GM12874 (cell line): ENCODE measurements at regions not wholly inside any gene's neighbourhood (a gene's known extent, or its start where the extent isn't known, plus 50 kb on each side); places are given as distances from the start of the nearest gene placed in this dataset.

Experiments used
- TF ChIP-seq, protein P1 (sequence below): IDR thresholded peaks from 2 replicates; pipeline ENCODE4 v1.5.1; 2011; ENCODE audit warnings: low read depth, mild to moderate bottlenecking, control low read depth, low read length, moderate library complexity; ENCODE audit not compliant: insufficient read depth

DNA sequence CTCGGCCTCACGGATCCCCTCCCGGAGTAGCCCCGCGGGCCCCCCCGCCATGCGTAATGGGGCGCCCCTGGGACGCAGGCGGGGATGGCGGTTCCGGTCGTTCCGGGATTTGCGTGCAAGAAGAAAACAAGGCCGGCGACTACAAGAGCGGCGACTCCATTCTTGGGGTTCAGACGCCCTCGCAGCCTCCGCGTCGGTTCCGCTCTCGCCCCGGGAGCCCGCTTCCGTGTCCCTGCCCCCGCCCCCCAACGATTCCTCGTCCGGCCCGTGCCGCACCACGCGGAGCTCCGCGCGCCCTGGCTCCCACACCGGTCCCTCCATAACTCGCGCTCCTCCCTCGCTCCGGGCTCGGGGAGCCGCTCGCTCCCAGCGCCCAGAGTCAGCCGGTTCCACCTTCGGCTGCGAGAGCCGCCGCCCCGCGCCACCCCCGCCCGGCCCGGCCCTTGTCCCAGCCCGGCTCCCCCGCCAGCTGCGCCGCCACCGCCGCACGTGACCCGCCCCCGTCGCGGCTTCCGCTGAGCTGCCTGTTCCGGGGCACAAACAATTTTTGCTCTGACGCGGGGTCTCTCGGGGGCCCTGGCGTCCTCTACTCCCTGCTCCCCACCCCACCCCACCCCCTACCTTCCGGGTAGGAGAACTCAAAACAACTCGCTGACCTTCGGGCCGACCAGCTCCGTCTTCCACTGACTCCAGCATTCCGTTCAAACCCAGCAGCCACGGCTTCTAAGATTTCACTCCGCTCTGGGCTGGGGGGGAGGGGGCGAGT lies 78.8 kb upstream of the BCOR start:
- TF ChIP-seq, protein P1, sequence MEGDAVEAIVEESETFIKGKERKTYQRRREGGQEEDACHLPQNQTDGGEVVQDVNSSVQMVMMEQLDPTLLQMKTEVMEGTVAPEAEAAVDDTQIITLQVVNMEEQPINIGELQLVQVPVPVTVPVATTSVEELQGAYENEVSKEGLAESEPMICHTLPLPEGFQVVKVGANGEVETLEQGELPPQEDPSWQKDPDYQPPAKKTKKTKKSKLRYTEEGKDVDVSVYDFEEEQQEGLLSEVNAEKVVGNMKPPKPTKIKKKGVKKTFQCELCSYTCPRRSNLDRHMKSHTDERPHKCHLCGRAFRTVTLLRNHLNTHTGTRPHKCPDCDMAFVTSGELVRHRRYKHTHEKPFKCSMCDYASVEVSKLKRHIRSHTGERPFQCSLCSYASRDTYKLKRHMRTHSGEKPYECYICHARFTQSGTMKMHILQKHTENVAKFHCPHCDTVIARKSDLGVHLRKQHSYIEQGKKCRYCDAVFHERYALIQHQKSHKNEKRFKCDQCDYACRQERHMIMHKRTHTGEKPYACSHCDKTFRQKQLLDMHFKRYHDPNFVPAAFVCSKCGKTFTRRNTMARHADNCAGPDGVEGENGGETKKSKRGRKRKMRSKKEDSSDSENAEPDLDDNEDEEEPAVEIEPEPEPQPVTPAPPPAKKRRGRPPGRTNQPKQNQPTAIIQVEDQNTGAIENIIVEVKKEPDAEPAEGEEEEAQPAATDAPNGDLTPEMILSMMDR, result no peak

- TF ChIP-seq, protein P1, result no peak
Observed at GRCh38 chrX:40175511-40176350, 78.0 kb upstream of the BCOR start.

DNA sequence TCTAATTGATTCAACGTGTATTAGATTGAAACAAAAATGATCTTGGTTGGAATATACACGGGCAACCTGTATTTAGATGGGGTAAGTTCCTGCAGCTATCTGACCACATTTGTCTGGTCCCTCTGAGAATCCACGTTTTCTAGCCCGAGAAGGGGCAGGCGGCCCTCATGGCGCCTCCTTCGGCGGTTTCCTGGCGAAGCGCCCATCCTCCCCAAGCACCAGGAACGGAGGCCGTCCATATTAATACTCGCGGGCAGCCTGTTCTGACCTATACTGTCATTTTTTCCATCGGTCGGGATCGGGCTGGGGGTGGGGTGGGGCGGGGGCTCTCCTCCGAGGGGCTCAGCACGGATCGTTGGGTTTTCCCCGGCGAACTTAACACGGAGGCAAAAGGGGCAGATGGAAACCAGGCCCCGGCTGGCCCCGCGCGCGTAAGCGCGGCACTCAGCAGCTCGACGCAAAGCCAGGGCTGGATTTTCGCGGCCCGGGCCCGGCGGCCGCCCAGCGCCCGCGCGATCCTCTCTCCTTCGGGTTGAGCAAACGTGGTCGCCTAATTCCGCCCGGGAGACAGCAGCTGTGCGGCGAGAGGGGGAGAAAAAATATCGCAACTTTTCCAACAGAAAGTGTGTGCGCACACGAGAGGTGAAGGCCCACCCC lies 77.2 kb upstream of the BCOR start:
- TF ChIP-seq, protein P1, result no peak

DNA sequence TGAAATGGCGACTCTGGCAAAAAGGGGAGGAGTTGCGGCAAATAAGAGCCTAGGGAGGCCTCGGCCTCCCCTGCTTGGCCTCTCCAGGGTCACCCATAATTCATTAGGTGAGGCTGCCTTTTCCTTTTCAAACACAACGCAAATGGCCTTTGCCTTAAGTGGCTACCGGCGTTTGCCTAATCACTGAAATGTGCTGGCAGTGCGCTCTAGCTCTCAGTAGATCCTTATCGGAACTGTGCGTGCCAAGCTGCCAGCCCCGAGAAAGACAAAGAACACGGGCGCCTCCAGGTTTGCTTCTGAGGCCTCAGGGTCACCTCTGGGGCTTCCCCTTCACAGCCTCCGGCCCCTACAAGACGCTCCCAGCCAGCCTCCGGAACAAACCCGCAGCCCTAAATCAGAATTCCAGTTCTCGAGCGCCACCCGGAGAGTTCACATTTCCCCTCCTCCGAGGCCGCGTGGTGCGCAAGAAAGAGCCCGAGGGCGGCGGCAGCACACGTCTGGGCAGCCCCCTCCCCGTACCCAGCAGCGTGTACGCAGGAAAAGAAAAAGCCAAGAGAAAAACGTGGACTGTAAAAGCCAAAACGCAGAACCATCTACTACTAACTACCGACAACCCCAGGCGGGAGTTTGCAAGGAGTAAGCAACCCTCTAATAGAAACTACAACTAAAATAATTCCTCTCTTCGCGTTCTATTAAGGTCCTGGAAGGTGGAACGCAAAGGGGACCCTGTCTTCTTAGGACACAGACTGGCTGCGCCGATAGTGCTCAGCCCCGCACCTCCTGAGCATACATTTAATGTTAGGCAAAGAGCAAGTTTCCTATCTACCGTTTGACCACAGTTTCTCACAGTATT lies 76.5 kb upstream of the BCOR start:
- TF ChIP-seq, protein P1, result no peak

DNA sequence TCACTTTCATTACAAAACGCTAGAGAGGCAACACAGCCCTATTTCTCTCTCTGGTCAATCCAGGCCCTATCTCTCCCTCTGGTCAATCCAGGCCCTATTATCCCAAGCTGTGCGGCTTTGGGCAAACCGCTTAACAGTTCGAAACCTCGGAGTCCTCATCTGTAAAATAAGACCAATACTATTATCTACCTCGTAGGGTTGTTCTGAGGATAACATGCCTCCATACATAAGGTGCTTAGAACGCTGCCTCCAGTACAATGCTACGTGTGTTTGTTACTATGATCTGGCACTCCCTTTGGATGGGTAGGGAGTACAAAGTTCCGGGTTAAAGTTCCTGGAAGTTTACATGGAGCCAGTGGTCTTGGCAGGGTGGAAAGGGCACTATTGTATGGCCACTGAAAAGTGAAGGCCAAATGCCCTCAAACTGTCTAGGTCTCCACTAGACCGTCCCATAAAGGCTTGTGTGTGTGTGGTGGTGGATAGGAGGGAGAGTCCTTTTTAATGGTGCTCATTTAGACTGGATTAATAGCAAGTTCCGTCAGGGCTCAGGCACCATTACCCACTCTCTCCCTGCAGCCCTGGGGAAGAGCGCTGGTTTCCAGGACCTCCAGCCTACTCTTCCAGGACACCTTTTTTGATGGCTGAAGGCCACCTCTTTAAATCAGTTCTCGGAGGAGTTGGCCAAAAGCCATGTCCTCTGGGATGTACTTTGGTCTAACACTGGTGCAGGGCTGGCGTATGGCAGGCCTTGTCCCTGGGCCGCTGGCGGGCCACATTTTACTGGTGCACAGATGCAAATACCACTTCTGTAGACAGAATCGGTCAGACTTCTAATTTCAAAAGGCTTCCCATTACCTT lies 75.6 kb upstream of the BCOR start:
- TF ChIP-seq, protein P1, result no peak

- TF ChIP-seq, protein P1, result no peak
Observed at GRCh38 chrX:40172401-40173142, 74.8 kb upstream of the BCOR start.
